Epithelial cell of esophagus (primary cell): ENCODE measurements at regions not wholly inside any gene's neighbourhood (a gene's known extent, or its start where the extent isn't known, plus 50 kb on each side); places are given as distances from the start of the nearest gene placed in this dataset.
"Not testable (repeated sequence)": the region's sequence is repeated elsewhere in the genome, so short reads cannot be mapped to it uniquely, and the experiment has no call there.

ENCODE experiments used
- DNase-seq: peaks from one replicate; pipeline ENCODE4 v3.0.0; 2010; ENCODE audit warnings: low read depth
- H3K4me3 ChIP-seq: 2 replicates; pipeline ENCODE4 v1.5.1; 2011; ENCODE audit warnings: mild to moderate bottlenecking, low read length, control low read depth
- TF ChIP-seq, protein P1 (sequence below): IDR thresholded peaks from 2 replicates; pipeline ENCODE4 v1.5.1; 2011; ENCODE audit warnings: low read depth, mild to moderate bottlenecking, low read length, control low read depth, inconsistent platforms; ENCODE audit not compliant: insufficient read depth; ENCODE audit errors: missing control alignments

DNA sequence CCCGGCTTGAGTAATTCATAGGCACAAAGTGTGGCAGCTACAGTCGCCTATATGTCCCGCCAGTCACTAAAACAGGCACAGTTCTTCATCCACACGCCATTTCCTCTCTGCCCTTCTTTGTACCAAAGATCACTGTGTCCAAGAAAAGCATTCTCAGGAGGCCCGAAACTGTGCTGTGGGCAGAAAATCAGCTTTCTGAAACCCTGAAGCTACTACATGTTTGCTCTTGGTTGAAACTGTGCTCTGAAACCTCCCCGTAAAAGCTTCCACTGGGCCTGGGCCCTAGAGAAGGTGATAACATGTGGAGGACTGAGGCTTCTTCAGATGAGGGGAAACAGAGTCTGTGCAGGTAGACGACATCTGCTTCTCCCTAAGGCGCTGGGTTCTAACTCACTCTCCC is 75.6 kb upstream of the ID2 start:
- DNase-seq, result no peak
- TF ChIP-seq, protein P1, sequence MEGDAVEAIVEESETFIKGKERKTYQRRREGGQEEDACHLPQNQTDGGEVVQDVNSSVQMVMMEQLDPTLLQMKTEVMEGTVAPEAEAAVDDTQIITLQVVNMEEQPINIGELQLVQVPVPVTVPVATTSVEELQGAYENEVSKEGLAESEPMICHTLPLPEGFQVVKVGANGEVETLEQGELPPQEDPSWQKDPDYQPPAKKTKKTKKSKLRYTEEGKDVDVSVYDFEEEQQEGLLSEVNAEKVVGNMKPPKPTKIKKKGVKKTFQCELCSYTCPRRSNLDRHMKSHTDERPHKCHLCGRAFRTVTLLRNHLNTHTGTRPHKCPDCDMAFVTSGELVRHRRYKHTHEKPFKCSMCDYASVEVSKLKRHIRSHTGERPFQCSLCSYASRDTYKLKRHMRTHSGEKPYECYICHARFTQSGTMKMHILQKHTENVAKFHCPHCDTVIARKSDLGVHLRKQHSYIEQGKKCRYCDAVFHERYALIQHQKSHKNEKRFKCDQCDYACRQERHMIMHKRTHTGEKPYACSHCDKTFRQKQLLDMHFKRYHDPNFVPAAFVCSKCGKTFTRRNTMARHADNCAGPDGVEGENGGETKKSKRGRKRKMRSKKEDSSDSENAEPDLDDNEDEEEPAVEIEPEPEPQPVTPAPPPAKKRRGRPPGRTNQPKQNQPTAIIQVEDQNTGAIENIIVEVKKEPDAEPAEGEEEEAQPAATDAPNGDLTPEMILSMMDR, result no peak
- H3K4me3 ChIP-seq, result no peak overlapping the region

DNA sequence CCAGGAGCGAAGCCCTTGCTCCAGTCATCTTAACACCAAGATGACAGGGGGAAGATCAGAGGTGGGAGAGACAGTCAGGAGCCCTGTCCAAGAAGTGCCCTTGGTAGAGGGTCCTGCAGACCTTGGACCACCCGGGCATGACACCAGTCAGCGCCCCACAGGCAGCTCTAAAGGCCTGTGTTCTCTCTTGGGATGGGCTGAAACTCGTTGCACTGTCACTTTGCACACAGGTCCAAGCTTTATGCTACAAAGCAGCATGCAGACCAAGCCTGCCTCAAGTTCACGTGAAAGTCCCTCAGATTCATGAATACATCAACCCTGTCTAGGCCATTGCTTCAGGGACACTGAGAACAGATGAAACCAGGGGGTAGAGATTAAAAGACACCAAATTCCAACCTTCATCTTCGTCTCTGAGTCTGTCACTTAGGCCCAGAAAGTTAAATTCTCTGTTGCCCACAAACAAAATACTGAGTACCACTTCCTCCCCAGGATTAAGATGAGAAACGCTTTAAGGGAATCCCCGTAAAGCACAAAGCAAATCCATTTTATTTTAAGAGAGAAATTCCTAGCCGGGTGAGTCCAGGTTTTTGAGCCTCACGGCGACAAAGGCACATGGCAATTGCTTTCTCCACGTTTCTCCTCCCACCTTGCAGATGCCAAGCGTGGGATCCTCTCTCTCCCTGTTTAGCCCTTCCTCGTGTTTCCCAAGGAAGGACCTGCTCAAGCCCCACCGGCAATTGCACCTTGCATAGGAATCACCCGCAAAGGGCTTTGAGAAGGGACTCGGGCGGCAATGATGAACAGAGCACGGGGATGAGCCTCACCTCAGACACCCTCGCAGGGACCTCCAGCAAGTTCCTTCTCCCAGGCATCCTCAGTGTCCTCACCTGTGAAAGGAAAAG is 75.0 kb upstream of the ID2 start:
- H3K4me3 ChIP-seq, result no peak overlapping the region
- TF ChIP-seq, protein P1, result no peak
- DNase-seq, result no peak

DNA sequence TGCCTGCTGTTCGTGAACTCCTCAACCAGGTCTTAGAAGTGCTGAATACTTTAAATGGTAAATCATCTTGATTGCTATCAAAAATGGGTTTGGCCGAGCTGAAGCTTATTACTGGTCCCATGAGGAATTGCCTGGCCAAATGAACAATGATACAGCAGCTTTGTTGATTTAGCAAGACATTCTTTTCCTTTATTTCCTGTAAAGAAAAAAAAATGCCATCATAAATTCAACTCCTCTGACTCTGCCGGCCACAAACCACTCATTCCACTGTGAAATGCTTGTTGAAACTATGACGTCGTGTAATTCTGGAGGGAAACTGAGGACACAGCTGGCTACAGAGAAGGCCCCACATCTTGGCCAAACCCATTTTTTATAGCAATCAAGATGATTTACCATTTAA is 74.2 kb upstream of the ID2 start:
- H3K4me3 ChIP-seq, result no peak overlapping the region
- no peak for DNase-seq
- TF ChIP-seq, protein P1, result no peak

DNA sequence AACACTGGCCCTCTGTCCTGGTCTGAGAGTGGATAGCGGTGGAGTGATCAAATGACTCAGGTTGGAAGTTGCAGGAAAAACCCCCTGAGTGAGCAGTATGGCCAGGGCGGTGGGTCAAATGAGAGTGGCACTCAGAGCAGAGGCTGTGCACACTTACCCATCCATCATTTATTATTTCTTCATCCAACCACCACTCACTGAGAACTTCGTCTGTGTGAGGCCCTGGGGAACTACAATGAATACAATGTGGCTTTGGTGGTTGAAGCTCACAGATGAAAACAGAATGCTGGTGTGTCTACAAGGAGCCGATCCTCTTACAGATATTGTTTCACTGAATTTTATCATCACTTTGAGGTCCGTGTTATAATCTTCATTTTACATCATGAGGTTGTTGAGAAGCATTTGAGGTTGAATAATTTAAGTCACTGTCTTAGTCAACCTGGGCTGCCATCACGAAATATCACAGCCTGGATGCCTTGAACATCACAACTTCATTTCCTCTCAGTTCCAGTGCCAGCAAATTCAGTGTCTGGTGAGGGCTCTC is 73.4 kb upstream of the ID2 start:
- DNase-seq, result no peak

DNA sequence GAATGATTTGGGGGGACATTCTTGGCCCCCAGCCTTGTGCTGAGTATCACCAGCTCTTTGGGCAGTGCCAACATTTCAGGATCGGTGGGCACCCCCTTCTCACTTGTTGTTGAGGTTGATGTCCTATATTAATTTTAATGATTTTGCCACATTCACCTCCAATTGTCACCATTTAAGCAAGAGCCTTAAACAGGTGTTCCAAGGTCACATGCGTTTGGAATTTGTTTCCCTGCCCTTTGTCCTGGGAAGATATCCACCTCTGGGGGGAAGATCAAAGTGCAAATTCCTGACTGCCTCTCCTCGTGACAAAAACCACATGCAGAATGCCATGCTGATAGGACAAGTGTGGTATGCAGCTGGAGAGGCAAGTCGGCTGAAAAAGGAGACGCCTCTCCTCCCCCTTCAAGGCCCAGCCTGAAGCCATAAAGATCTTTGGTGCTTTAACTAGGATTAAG is 72.5 kb upstream of the ID2 start:
- no peak overlapping the region for H3K4me3 ChIP-seq
- no peak for DNase-seq
- TF ChIP-seq, protein P1, result no peak

More for the DNA sequence above, 73.4 kb upstream of the ID2 start:
- no peak overlapping the region for H3K4me3 ChIP-seq
- TF ChIP-seq, protein P1, result no peak

DNA sequence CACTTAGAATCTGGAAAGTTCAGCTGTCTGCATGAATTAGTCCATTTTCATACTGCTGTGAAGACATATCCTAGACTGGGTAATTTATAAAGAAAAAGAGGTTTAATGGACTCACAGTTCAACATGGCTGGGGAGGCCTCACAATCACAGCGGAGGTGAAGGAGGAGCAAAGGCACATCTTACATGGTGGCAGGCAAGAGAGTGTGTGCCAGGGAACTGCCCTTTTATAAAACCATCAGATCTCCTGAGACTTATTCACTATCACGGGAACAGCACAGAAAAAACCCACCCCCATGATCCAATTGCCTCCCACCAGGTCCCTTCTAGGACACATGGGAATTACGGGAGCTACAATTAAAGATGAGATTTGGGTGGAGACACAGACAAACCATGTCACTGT is 71.1 kb upstream of the ID2 start:
- not testable (repeated sequence) for H3K4me3 ChIP-seq, DNase-seq

DNA sequence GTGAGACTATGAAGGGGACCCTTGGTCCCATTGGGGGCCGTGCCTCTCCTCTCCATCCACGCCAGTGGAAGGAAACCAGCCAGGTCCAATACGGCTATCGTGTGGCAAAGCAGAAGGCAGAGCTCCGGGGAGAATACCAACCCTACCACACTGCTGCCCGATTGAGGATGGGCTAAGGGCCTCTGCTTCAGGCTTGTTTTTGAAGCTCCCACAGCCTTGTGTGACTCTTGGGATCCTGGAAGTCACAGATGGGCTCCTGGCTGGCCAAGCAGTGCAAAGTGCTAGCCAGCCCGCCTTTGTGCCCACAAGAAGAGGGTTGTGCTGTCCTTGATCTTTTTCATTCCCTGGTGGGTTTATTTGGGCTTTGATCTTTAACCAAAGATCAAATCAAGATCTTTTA is 70.6 kb upstream of the ID2 start:
- TF ChIP-seq, protein P1, result no peak
- no peak overlapping the region for H3K4me3 ChIP-seq
- DNase-seq, result no peak
